H1 (cell line): ENCODE measurements at regions not wholly inside any gene's neighbourhood (a gene's known extent, or its start where the extent isn't known, plus 50 kb on each side); places are given as distances from the start of the nearest gene placed in this dataset.

Source experiments
- CTCF ChIA-PET: fragments of 300-600 bp; sonication (Branson Sonifier 250); formaldehyde crosslinking; loops from one replicate; lab custom pipeline; 2021; ENCODE audit not compliant: partially characterized antibody; lab: Charles Lee
- POLR2A ChIA-PET: fragments of 300-600 bp; sonication (Branson Sonifier 250); formaldehyde crosslinking; loops from one replicate; lab custom pipeline; 2021; ENCODE audit warnings: inconsistent platforms; ENCODE audit not compliant: partially characterized antibody; lab: Charles Lee
- DNase-seq, 2 experiments: peaks; one replicate each; pipeline versions ENCODE4 v3.0.0 to v3.0.0-alpha.2; 2010 to 2022; ENCODE audit warnings: low spot score in 2 of 2, low read depth in 1 of 2, mixed read lengths in 1 of 2
- FAIRE-seq: peaks from 2 replicates; lab custom pipeline; 2011; peaks lifted over from hg19 to GRCh38; lab: Jason Lieb, UNC
- H2AFZ ChIP-seq: 2 replicates; pipeline ENCODE4 v1.8.1; 2012; ENCODE audit warnings: low read length, inconsistent platforms
- H2AK5ac ChIP-seq: 2 replicates; pipeline ENCODE4 v1.6.1; 2013; ENCODE audit warnings: low read depth, low read length
- H2BK120ac ChIP-seq: replicated peaks from 2 replicates; pipeline ENCODE3; 2013; ENCODE audit warnings: low read depth, low read length, inconsistent platforms
- H2BK12ac ChIP-seq: 2 replicates; pipeline ENCODE4 v1.6.1; 2013; ENCODE audit warnings: low read depth, low read length
- H2BK15ac ChIP-seq: 2 replicates; pipeline ENCODE4 v1.6.1; 2013; ENCODE audit warnings: low read length
- H2BK20ac ChIP-seq: 2 replicates; pipeline ENCODE4 v1.6.1; 2013; ENCODE audit warnings: low read length
- H2BK5ac ChIP-seq: 2 replicates; pipeline ENCODE4 v1.6.1; 2013; ENCODE audit warnings: low read depth, low read length
- H3K14ac ChIP-seq: 2 replicates; pipeline ENCODE4 v1.6.1; 2013; ENCODE audit warnings: inconsistent platforms; ENCODE audit not compliant: insufficient read length
- H3K18ac ChIP-seq: 2 replicates; pipeline ENCODE4 v1.6.1; 2013; ENCODE audit warnings: low read length; ENCODE audit errors: extremely low read depth
- H3K23ac ChIP-seq: 2 replicates; pipeline ENCODE4 v1.6.1; 2013; ENCODE audit warnings: inconsistent platforms; ENCODE audit not compliant: insufficient read length
- H3K23me2 ChIP-seq: 2 replicates; pipeline ENCODE4 v1.6.1; 2013; ENCODE audit warnings: low read depth, low read length
- H3K27ac ChIP-seq: 2 replicates; pipeline ENCODE4 v1.6.1; 2011; ENCODE audit warnings: low read depth, low read length, inconsistent platforms
- H3K27me3 ChIP-seq, 4 experiments: replicated peaks in 1 of 4; 1 replicate in 1 of 4; 2 replicates in 3 of 4; pipeline versions ENCODE4 v1.6.1 to v1.8.1; 2011 to 2013; ENCODE audit warnings: low read length in 3 of 4, mild to moderate bottlenecking in 3 of 4, inconsistent platforms in 2 of 4, mixed read lengths in 2 of 4, moderate library complexity in 1 of 4; ENCODE audit not compliant: control insufficient read depth in 3 of 4, insufficient read depth in 3 of 4; ENCODE audit errors: extremely low read depth in 1 of 4
- H3K36me3 ChIP-seq, 4 experiments: 2 replicates each; pipeline versions ENCODE4 v1.6.1 to v1.8.1; 2011 to 2013; ENCODE audit warnings: mild to moderate bottlenecking in 4 of 4, low read length in 3 of 4, moderate library complexity in 2 of 4, control low read depth in 1 of 4, inconsistent platforms in 1 of 4; ENCODE audit not compliant: insufficient read depth in 4 of 4, control insufficient read depth in 2 of 4
- H3K4ac ChIP-seq: replicated peaks from 2 replicates; pipeline ENCODE3; 2013; ENCODE audit warnings: low read length, low read depth, mixed read lengths, inconsistent platforms; ENCODE audit not compliant: insufficient read length
- H3K4me1 ChIP-seq, 4 experiments: replicated peaks in 1 of 4; 1 replicate in 1 of 4; 2 replicates in 3 of 4; pipeline versions ENCODE4 v1.6.1 to v1.8.1; 2011 to 2013; ENCODE audit warnings: low read length in 3 of 4, inconsistent platforms in 2 of 4, mixed read lengths in 1 of 4; ENCODE audit not compliant: insufficient read depth in 4 of 4, control insufficient read depth in 3 of 4
- H3K4me2 ChIP-seq, 2 experiments: 2 replicates each; pipeline versions ENCODE4 v1.6.1 to v1.8.1; 2011 to 2013; ENCODE audit warnings: low read depth in 2 of 2, low read length in 2 of 2, control low read depth in 1 of 2, inconsistent platforms in 1 of 2, mild to moderate bottlenecking in 1 of 2; ENCODE audit not compliant: insufficient read depth in 1 of 2
- H3K4me3 ChIP-seq, 4 experiments: fragments of 200-600, 300-600 bp in 1 of 4; sonication (generic), shearing (Covaris generic), sonication (Bioruptor Twin) in 1 of 4; 2 replicates each; pipeline versions ENCODE4 v1.5.1 to v1.8.1; 2011 to 2016; ENCODE audit warnings: low read length in 4 of 4, low read depth in 3 of 4, control low read depth in 2 of 4, inconsistent platforms in 2 of 4, mild to moderate bottlenecking in 2 of 4, mixed read lengths in 1 of 4, moderate library complexity in 1 of 4; ENCODE audit not compliant: insufficient read depth in 2 of 4; ENCODE audit errors: extremely low read depth in 1 of 4
- H3K56ac ChIP-seq: replicated peaks from 2 replicates; pipeline ENCODE3; 2013; ENCODE audit warnings: low read depth, mild to moderate bottlenecking, mixed read lengths, low read length, inconsistent platforms; ENCODE audit not compliant: insufficient read length
- H3K79me1 ChIP-seq: 2 replicates; pipeline ENCODE4 v1.6.1; 2013; ENCODE audit warnings: low read depth, low read length, control low read depth
- H3K79me2 ChIP-seq, 2 experiments: 2 replicates each; pipeline versions ENCODE4 v1.6.1 to v1.8.1; 2012 to 2013; ENCODE audit warnings: low read length in 2 of 2, mild to moderate bottlenecking in 2 of 2, inconsistent platforms in 1 of 2; ENCODE audit not compliant: insufficient read depth in 2 of 2, control insufficient read depth in 1 of 2
- H3K9ac ChIP-seq, 4 experiments: replicated peaks in 1 of 4; 1 replicate in 1 of 4; 2 replicates in 3 of 4; pipeline versions ENCODE4 v1.6.1 to v1.8.1; 2011 to 2013; ENCODE audit warnings: low read depth in 3 of 4, low read length in 3 of 4, control low read depth in 2 of 4, mild to moderate bottlenecking in 2 of 4, moderate library complexity in 2 of 4, inconsistent platforms in 1 of 4; ENCODE audit errors: extremely low read depth in 1 of 4
- H3K9me3 ChIP-seq, 2 experiments: 2 replicates each; pipeline versions ENCODE4 v1.6.1 to v1.8.1; 2012 to 2013; ENCODE audit warnings: mild to moderate bottlenecking in 2 of 2, moderate library complexity in 2 of 2, control low read depth in 1 of 2, inconsistent platforms in 1 of 2, low read depth in 1 of 2, low read length in 1 of 2, mixed read lengths in 1 of 2; ENCODE audit not compliant: insufficient read depth in 2 of 2
- H4K20me1 ChIP-seq, 2 experiments: replicated peaks in 1 of 2; 2 replicates each; pipeline versions ENCODE3 to v1.8.1; 2011 to 2013; ENCODE audit warnings: inconsistent platforms in 2 of 2, low read length in 2 of 2, mild to moderate bottlenecking in 1 of 2; ENCODE audit not compliant: insufficient read depth in 2 of 2, control insufficient read depth in 1 of 2
- H4K5ac ChIP-seq: 2 replicates; pipeline ENCODE4 v1.6.1; 2013; ENCODE audit warnings: low read length, low read depth, mixed read lengths, inconsistent platforms; ENCODE audit not compliant: insufficient read length
- H4K8ac ChIP-seq: 2 replicates; pipeline ENCODE4 v1.8.0; 2013; ENCODE audit warnings: mild to moderate bottlenecking, moderate library complexity, low read length, inconsistent platforms; ENCODE audit not compliant: insufficient read depth; ENCODE audit errors: extremely low read depth
- H4K91ac ChIP-seq: replicated peaks from 2 replicates; pipeline ENCODE3; 2013; ENCODE audit warnings: low read length, mixed read lengths, inconsistent platforms; ENCODE audit not compliant: insufficient read length
- BCL11A ChIP-seq, 2 experiments: IDR thresholded peaks; one replicate each; pipeline ENCODE4 v1.6.1; 2011; ENCODE audit warnings: low read depth in 2 of 2, low read length in 2 of 2, mild to moderate bottlenecking in 2 of 2
- CHD2 ChIP-seq: IDR thresholded peaks from 2 replicates; pipeline ENCODE4 v1.6.1; 2012; ENCODE audit warnings: low read length, improper control_type of control experiment
- FOSL1 ChIP-seq: IDR thresholded peaks from 2 replicates; pipeline ENCODE4 v1.6.1; 2011; ENCODE audit warnings: mild to moderate bottlenecking, low read depth, low read length, moderate library complexity; ENCODE audit not compliant: insufficient read depth
- JUN ChIP-seq: IDR thresholded peaks from 2 replicates; pipeline ENCODE4 v1.6.1; 2011; ENCODE audit warnings: low read depth, mild to moderate bottlenecking, improper control_type of control experiment, low read length
- KDM1A ChIP-seq: fragments of 200-600, 300-600 bp; sonication (generic); IDR thresholded peaks from 2 replicates; pipeline ENCODE4 v1.7.1; 2016; ENCODE audit warnings: mild to moderate bottlenecking, low read length, borderline replicate concordance
- KDM4A ChIP-seq: IDR thresholded peaks from one replicate; pipeline ENCODE4 v1.7.1; 2012; ENCODE audit warnings: low read depth, mild to moderate bottlenecking, moderate library complexity, low read length, inconsistent platforms; ENCODE audit not compliant: severe bottlenecking
- RXRA ChIP-seq: IDR thresholded peaks from 2 replicates; pipeline ENCODE4 v1.6.1; 2011; ENCODE audit warnings: low read depth, mild to moderate bottlenecking, low read length, moderate library complexity; ENCODE audit not compliant: insufficient read depth
- SIN3A ChIP-seq, 2 experiments: IDR thresholded peaks in 1 of 2; conservative IDR thresholded peaks in 1 of 2; 2 replicates each; pipeline ENCODE4 v1.6.1; 2011 to 2012; ENCODE audit warnings: low read length in 2 of 2, improper control_type of control experiment in 1 of 2, low read depth in 1 of 2, mild to moderate bottlenecking in 1 of 2
- SIX5 ChIP-seq: IDR thresholded peaks from 2 replicates; pipeline ENCODE4 v1.6.1; 2011; ENCODE audit warnings: mild to moderate bottlenecking, low read depth, low read length
- SP1 ChIP-seq: IDR thresholded peaks from 2 replicates; pipeline ENCODE4 v1.6.1; 2011; ENCODE audit warnings: low read depth, low read length
- SP2 ChIP-seq: IDR thresholded peaks from 2 replicates; pipeline ENCODE4 v1.6.1; 2012; ENCODE audit warnings: mild to moderate bottlenecking, low read length, inconsistent platforms
- TCF12 ChIP-seq: IDR thresholded peaks from 2 replicates; pipeline ENCODE4 v1.6.1; 2011; ENCODE audit warnings: low read depth, mild to moderate bottlenecking, low read length
- ZNF274 ChIP-seq: IDR thresholded peaks from 2 replicates; pipeline ENCODE4 v1.7.0; 2012; ENCODE audit warnings: low read length, borderline replicate concordance; ENCODE audit errors: extremely low read depth
- WGBS, 2 experiments: shearing (Covaris generic) in 1 of 2; methylation state at CpG; one replicate each; pipeline versions ENCODE4 v1.1.6 to v1.1.7; 2013 to 2015; ENCODE audit warnings: low lambda C conversion rate in 2 of 2, mixed read lengths in 2 of 2, inconsistent platforms in 1 of 2, low coverage in 1 of 2, missing lambda C conversion rate in 1 of 2; ENCODE audit not compliant: insufficient replicate concordance in 2 of 2, insufficient coverage in 1 of 2, insufficient read length in 1 of 2; ENCODE audit errors: extremely low coverage in 1 of 2, missing lambda C conversion rate in 1 of 2; 5-methylcytosine and 5-hydroxymethylcytosine counted together
- TF ChIP-seq, protein P1 (sequence below): IDR thresholded peaks from 2 replicates; pipeline ENCODE4 v1.6.1; 2011; ENCODE audit warnings: low read depth, mild to moderate bottlenecking, low read length; ENCODE audit not compliant: insufficient read depth

- no peak overlapping the region for H2BK15ac ChIP-seq
- H2BK5ac ChIP-seq, result no peak overlapping the region
- H3K79me1 ChIP-seq, result no peaks in the 10 kb centered on the region
- CTCF ChIA-PET, result interaction anchor here (0.7 to 1.2 kb wide), 3 partner anchors 10 to 1168 kb away, joined by 3 to 4 read pairs (median 4); no protein-coding TSS in a partner anchor
- no peaks in the 10 kb centered on the region; the same call in 1 of the 2 replicates for H3K23me2 ChIP-seq
- FAIRE-seq, result no peak
- H3K79me2 ChIP-seq, result no peaks in the 10 kb centered on the region
- H3K4me1 ChIP-seq, result peaks cover 0 to 12% (median 4%) of the 10 kb centered on the region in 4 experiments; a peak in 6 of 7 replicates
- H2BK120ac ChIP-seq, result no peak overlapping the region
- no peaks in the 10 kb centered on the region for H3K9me3 ChIP-seq
- H3K27me3 ChIP-seq, result no peaks in the 10 kb centered on the region
- no peak overlapping the region for H2AFZ ChIP-seq
- H3K4ac ChIP-seq, result no peak overlapping the region
- WGBS, 2 experiments, result 94% methylated on average over 9 of the region's 9 CpGs; no CpG with 5 or more reads in 1 of the 2 experiments
- POLR2A ChIA-PET, result no interaction called here
- H3K18ac ChIP-seq, result no peak overlapping the region
- no peak overlapping the region for H4K8ac ChIP-seq
- DNase-seq, result no peak
- H3K14ac ChIP-seq, result no peak overlapping the region
- no peak overlapping the region for H2BK20ac ChIP-seq
- no peak overlapping the region for H3K23ac ChIP-seq
- H4K91ac ChIP-seq, result no peak overlapping the region
- no peaks in the 10 kb centered on the region for H3K36me3 ChIP-seq
- H3K4me2 ChIP-seq, result no peak overlapping the region
- H3K9ac ChIP-seq, result no peak overlapping the region
- no peak overlapping the region for H4K5ac ChIP-seq
- no peak overlapping the region for H3K56ac ChIP-seq
- no peaks in the 10 kb centered on the region for H4K20me1 ChIP-seq
- no peak overlapping the region for H3K27ac ChIP-seq
- no peak overlapping the region for H2BK12ac ChIP-seq
- H3K4me3 ChIP-seq, result no peak overlapping the region
- no peak overlapping the region for H2AK5ac ChIP-seq
- TF ChIP-seq JUN (no peak), SP2 (no peak), FOSL1 (no peak), TCF12 (no peak), KDM4A (no peak), ZNF274 (no peak), KDM1A (no peak), CHD2 (no peak), SIN3A (conservative IDR thresholded peaks at IDR 0.05 in 1 of 2, IDR thresholded peaks at IDR 0.05 in 1 of 2; ENCODE audit: low read depth in 1 of 2, low read length in 2 of 2) (no peak), BCL11A (IDR thresholded peaks at IDR 0.05; ENCODE audit: low read depth in 2 of 2, low read length in 2 of 2) (no peak), SP1 (no peak), RXRA (no peak), SIX5 (no peak)
- TF ChIP-seq, protein P1, sequence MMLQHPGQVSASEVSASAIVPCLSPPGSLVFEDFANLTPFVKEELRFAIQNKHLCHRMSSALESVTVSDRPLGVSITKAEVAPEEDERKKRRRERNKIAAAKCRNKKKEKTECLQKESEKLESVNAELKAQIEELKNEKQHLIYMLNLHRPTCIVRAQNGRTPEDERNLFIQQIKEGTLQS, result no peak
These were observed 103.2 kb upstream of the BCL2L14 start for GRCh38 chr12:11967376-11968047.
